Suppressor macrophage treated with lipopolysaccharide for 1 hour (primary cell): ENCODE measurements at regions not wholly inside any gene's neighbourhood (a gene's known extent, or its start where the extent isn't known, plus 50 kb on each side); places are given as distances from the start of the nearest gene placed in this dataset.

ENCODE experiments used
- DNase-seq, 3 donors: peaks; one replicate each; pipeline ENCODE4 v3.0.0-alpha.2; 2020 to 2022

GRCh38 chr1:199667089-199667488, 360.4 kb upstream of the NR5A2 start:
- no peak for DNase-seq

GRCh38 chr1:199669916-199670315, 357.6 kb upstream of the NR5A2 start:
- DNase-seq = peak in 2 of 3 donors; percentile 16 to 23

DNA sequence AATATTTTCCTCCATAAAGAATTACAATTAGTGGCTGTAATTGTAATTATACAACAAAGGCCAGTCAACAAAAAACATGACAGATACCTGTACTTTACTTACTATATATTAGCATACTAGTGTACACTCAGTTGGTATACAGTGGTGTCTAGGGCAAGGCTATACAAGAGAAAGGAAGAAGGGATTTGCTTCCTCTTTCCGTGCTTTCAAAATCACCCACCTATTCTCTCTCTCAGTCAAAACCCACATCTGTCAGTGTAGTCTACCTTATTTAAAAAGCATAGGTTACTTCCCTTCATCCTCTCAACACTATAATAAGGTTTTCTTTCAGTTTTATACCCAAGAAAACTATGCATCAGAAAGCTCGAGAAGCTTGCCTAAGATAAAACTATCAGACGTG, 355.8 kb upstream of the NR5A2 start:
- peak in 1 of 3 donors; percentile 9 for DNase-seq

DNA sequence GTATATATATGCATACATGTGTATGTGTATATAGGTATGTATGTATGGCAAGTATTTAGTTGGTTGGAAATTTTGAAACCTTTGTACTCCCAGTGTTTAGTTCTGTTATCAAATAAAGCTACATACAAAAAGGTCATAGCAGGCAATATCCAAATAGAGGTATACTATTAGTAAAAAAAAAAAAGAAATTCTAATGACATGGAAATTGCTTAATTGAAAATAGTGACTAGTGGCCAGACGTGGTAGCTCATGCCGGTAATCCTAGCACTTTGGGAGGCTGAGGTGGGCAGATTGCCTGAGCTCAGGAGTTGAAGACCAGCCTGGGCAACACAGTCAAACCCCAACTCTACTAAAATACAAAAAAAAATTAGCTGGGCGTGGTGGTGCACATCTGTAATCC, 351.6 kb upstream of the NR5A2 start:
- no peak for DNase-seq

DNA sequence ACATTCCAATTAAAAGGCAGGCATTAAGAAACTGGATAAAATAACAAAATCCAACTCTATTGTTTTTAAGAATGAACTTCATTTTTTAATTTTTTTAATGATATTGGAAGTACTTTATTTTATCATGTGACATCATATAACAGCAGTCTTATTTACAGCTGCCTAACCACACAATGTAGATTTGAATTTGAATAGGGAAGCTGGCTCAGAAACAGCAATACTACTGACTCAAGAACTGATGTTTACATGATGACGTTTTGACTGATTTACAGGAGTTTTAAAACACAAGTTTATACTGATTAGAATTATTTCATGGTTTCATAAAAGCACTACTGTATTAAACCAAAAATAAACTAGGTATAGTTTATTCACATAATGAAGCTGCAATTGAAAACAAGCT, 348.7 kb upstream of the NR5A2 start:
- DNase-seq = peak in 1 of 3 donors; percentile 31

GRCh38 chr1:199682081-199682480, 345.4 kb upstream of the NR5A2 start:
- DNase-seq = no peak

- peak; percentile 69 to 83 (median 82) for DNase-seq
Measured at GRCh38 chr1:199684686-199685273, 342.7 kb upstream of the NR5A2 start.

DNA sequence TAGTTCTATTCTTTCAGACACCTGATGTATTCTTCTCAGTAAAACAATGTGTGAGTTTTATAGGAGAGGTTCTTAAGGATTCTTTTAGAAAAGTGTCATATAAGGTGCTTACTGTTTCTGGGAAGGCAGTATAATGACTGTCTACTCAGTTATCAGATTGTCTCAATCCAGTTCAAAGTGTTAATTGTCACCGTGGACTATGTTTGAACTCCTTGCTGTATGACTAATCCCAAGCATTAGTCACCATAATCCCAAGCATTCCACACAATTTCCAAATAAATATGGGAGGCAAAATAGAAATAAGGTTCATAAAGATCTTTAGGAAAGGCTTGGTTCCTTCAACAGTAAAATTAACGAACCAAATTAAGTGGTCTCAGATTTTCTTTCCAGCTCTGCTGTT, 342.1 kb upstream of the NR5A2 start:
- DNase-seq = peak in 2 of 3 donors; percentile 32 to 37

DNA sequence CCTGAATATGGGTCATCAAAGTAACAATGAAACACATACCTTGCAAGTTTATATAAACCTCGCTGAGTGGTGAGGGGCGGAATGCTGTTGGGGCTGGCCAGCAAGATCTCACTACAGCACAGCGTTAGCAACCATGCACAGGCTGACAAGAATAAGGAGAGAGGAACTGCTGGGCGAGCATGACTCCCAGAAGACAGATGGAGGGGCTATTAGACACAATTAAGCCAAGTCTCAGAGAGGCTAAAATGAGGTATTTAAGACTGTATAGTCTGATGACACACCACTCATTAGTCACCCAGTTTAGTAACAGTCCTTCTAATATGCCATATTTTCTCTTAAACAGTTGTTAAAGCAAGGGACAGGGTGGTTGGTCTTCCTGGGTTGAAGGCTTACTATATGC, 340.2 kb upstream of the NR5A2 start:
- DNase-seq = peak; percentile 38 to 76 (median 64)

DNA sequence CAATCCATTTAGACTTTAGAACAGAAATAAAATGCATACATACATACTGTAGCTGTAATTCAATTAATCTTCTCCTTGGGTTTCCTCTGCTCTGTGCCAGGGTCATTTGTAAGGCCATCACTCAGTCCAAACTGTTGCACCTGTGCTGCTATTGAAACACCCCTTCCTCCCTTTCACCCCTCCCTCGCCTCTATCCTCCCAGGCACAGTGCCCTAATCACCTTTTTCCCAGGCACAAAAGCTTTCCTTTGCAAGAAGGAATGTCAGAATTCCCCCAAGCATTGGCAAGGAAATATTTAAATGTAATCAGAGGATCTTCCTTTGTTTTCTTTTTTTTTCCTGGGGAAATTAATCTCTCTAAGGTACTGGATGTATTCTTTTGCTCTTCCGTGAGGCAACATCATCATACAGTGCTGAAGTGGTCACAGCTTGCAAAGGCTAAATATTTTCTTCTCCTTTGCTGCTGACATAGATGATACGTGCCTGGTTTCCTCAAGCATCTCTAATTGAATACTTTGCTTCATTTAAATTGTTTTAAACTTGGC, 339.3 kb upstream of the NR5A2 start:
- no peak for DNase-seq

DNA sequence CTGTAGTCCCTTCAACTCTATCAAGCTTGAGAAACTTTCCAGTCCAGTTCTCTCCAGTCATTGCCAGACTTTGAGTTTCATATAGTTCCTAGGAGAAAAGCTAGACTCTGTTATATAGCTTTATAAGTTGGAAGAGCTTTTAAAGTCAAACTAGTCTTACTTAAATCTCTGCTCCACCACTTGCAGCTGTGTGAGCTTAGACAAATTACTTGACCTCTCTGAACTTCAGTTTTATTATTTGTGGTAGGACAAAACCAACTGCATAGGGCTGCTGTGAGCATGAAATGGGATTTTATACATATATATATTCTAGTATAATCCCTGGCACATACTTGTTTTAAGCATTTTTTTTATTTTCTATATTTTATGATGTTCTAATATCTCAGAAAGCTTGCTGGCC, 338.7 kb upstream of the NR5A2 start:
- no peak for DNase-seq

DNA sequence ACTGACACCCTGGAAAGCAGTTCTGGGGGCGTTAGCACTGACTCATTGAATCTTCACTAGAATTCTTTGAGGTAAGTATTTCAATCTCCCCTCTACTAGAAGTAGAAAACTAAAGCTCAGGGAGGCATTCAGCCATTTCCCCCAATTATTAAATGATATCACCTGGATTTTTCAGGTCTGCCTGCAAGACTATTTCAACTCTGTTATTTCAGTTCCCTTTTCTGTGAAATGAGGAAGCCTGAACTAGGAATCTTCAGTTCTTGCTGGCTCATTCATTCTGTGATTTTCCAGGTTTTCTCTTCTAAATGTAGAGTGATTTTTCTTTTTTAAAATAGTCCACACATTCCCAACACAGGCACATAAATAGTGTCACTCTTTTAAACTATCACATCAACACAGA, 337.0 kb upstream of the NR5A2 start:
- DNase-seq = peak; percentile 32 to 59 (median 41)

DNA sequence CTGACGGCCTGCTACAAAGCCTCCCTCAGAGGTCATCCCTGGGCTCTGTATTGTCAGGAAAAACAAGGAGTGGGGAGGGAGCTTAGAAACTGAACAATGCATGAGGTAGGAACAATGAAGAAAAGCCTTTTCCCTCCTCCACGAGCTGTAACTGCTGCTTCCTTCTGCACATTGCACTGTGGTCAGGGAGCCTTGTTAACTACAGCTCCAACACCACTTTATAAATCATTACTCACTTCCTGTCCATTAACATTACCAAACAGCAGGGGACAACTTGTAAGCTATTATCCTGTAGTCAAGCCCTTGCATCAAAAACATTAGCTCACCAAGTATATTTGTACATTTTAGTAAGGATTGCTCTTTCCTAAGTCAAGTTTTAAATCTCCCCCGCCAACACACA, 336.0 kb upstream of the NR5A2 start:
- DNase-seq = peak; percentile 78 to 95 (median 93)

- DNase-seq = no peak
Measured at GRCh38 chr1:199693724-199694123, 333.8 kb upstream of the NR5A2 start.

DNA sequence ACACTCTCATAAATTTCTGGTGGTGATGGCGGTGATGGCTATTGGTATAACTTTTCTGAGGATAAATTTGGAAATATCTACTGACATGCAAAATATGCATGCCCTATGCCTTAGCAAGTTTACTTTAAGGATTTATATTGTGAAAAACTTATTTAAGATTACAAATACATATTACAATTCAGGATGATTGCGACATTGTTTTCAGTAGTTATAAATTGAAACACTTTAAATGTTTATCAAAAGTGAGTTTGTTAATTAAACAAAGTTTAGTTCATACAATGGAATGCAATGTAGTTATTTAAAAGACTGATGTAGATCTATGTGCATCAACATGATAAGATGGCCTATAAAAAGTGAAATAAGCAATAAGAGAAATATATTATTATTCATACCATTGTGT, 331.3 kb upstream of the NR5A2 start:
- no peak for DNase-seq

DNA sequence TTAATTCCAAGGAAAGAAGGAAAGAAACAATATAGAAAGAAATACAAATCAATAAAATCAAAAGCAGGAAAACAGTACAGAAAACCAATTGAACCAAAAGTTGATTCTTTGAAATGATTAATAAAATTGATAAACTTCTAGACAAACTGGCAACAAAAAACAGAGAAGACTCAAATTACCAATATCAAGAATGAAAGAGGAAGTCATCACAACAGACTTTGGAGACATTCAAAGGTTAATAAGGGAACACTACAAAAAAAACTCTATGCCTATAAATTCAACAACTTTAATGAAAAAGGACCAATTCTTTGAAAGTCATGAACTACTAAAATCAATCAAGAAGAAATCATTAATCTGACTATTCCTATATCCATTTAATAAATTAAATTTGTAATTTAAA, 329.3 kb upstream of the NR5A2 start:
- DNase-seq = no peak

- DNase-seq = no peak
Measured at GRCh38 chr1:199700551-199700950, 327.0 kb upstream of the NR5A2 start.

- peak; percentile 20 to 62 (median 47) for DNase-seq
Measured at GRCh38 chr1:199701726-199702125, 325.8 kb upstream of the NR5A2 start.

GRCh38 chr1:199704231-199704630, 323.3 kb upstream of the NR5A2 start:
- no peak for DNase-seq

- no peak for DNase-seq
Measured at GRCh38 chr1:199705825-199706224, 321.7 kb upstream of the NR5A2 start.

- DNase-seq = no peak
Measured at GRCh38 chr1:199706826-199707606, 320.5 kb upstream of the NR5A2 start.

DNA sequence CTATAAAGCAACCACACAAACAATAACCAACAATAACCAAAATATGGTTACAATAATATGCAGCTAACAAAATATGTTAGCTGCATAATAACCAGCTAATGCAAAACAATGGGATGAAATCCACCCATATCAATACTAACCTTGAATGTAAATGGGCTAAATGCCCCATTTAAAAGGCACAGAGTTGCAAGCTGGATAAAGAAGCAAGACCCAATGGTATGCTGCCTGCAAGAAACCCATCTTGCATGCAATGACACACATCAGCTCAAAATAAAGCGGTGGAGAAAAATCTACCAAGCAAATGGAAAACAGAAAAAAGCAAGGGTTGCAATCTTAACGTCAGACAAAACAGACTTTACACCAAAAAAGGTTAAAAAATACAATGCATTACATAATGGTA, 316.5 kb upstream of the NR5A2 start:
- DNase-seq = no peak

GRCh38 chr1:199716729-199717128, 310.8 kb upstream of the NR5A2 start:
- DNase-seq = no peak

DNA sequence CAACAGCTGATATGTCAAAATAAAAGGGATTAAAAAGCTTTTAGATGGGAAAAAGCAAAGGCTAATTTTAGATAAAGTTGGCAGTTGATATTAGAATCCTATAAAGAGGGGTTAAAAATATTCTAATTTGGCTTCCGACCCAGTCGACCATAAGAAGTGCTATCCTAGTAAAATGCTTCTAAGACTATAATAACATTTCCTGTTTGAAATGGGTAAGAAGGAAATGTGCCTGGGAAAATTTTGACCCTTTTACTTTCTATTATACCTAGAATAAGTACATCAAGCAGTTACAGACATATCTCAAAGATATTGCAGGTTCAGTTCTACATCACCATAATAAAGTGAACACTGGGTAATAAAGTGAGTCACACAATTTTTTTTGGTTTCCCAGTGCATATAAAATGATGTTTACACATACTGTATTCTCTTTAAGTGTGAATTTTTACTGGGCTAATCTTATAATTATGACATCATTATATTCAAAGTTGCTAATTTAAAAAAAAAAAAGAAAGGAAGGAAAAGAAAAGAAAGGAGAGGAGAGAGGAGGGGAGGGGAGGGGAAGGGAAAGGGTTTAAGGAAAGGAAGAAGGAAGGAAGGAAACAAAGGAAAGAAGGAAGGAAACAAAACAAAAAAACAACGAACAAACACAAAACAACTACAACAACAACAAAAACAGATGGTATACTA, 308.2 kb upstream of the NR5A2 start:
- DNase-seq = no peak
